Trophoblast cell (in vitro differentiated cells and primary cell): ENCODE measurements at regions not wholly inside any gene's neighbourhood (a gene's known extent, or its start where the extent isn't known, plus 50 kb on each side); places are given as distances from the start of the nearest gene placed in this dataset.

Experiments used
- DNase-seq, 2 donors: peaks; one replicate each; pipeline ENCODE4 v3.0.0-alpha.2; 2016
- H2AFZ ChIP-seq: 2 replicates; pipeline ENCODE4 v1.6.1; 2013; ENCODE audit warnings: low read length, moderate library complexity, mild to moderate bottlenecking; ENCODE audit not compliant: insufficient read depth, poor library complexity
- H2AK5ac ChIP-seq: 2 replicates; pipeline ENCODE4 v1.6.1; 2013; ENCODE audit warnings: mild to moderate bottlenecking, low read length
- H2BK120ac ChIP-seq: 2 replicates; pipeline ENCODE4 v1.6.1; 2013; ENCODE audit warnings: low read length, mild to moderate bottlenecking, moderate library complexity; ENCODE audit not compliant: insufficient read depth, poor library complexity
- H2BK12ac ChIP-seq: 2 replicates; pipeline ENCODE4 v1.6.1; 2013; ENCODE audit warnings: mild to moderate bottlenecking, low read length, moderate library complexity
- H2BK5ac ChIP-seq: 2 replicates; pipeline ENCODE4 v1.6.1; 2013; ENCODE audit warnings: low read length, low read depth, moderate library complexity, mild to moderate bottlenecking; ENCODE audit not compliant: poor library complexity
- H3K14ac ChIP-seq: 2 replicates; pipeline ENCODE4 v1.6.1; 2013; ENCODE audit warnings: mild to moderate bottlenecking, low read length
- H3K18ac ChIP-seq: 2 replicates; pipeline ENCODE4 v1.6.1; 2013; ENCODE audit warnings: mild to moderate bottlenecking, low read length
- H3K23ac ChIP-seq: 2 replicates; pipeline ENCODE4 v1.6.1; 2013; ENCODE audit warnings: low read length
- H3K27ac ChIP-seq: 2 replicates; pipeline ENCODE4 v1.5.1; 2013; ENCODE audit warnings: low read depth, mild to moderate bottlenecking, inconsistent platforms, low read length, moderate library complexity
- H3K27me3 ChIP-seq: 2 replicates; pipeline ENCODE4 v1.6.1; 2013; ENCODE audit warnings: inconsistent platforms, mild to moderate bottlenecking, low read length, moderate library complexity; ENCODE audit not compliant: insufficient read depth
- H3K36me3 ChIP-seq, 2 experiments: 1 replicate in 1 of 2; 2 replicates in 1 of 2; pipeline ENCODE4 v1.6.1; 2013; ENCODE audit warnings: low read length in 2 of 2, mild to moderate bottlenecking in 2 of 2, moderate library complexity in 1 of 2; ENCODE audit not compliant: insufficient read depth in 2 of 2, control insufficient read depth in 1 of 2
- H3K4ac ChIP-seq: 2 replicates; pipeline ENCODE4 v1.6.1; 2013; ENCODE audit warnings: low read depth, mild to moderate bottlenecking, low read length, moderate library complexity
- H3K4me1 ChIP-seq, 2 experiments: 1 replicate in 1 of 2; 2 replicates in 1 of 2; pipeline ENCODE4 v1.6.1; 2013; ENCODE audit warnings: low read length in 2 of 2, mild to moderate bottlenecking in 2 of 2, moderate library complexity in 1 of 2; ENCODE audit not compliant: insufficient read depth in 2 of 2, control insufficient read depth in 1 of 2
- H3K4me2 ChIP-seq: 2 replicates; pipeline ENCODE4 v1.6.1; 2013; ENCODE audit warnings: inconsistent platforms, mild to moderate bottlenecking, low read length, moderate library complexity
- H3K4me3 ChIP-seq: 2 replicates; pipeline ENCODE4 v1.5.1; 2013; ENCODE audit warnings: mild to moderate bottlenecking, low read depth, low read length, inconsistent platforms
- H3K79me1 ChIP-seq: one replicate; pipeline ENCODE4 v1.6.1; 2013; ENCODE audit warnings: low read length
- H3K79me2 ChIP-seq: 2 replicates; pipeline ENCODE4 v1.6.1; 2013; ENCODE audit warnings: low read length, mild to moderate bottlenecking; ENCODE audit not compliant: control insufficient read depth, insufficient read depth, poor library complexity
- H3K9ac ChIP-seq: 2 replicates; pipeline ENCODE4 v1.6.1; 2013; ENCODE audit warnings: mild to moderate bottlenecking, low read length
- H3K9me3 ChIP-seq: 2 replicates; pipeline ENCODE4 v1.6.1; 2013; ENCODE audit warnings: low read depth, mild to moderate bottlenecking, control low read depth, inconsistent platforms, low read length; ENCODE audit not compliant: insufficient read depth
- H4K12ac ChIP-seq: 2 replicates; pipeline ENCODE4 v1.6.1; 2013; ENCODE audit warnings: low read depth, mild to moderate bottlenecking, low read length, moderate library complexity
- H4K8ac ChIP-seq: 2 replicates; pipeline ENCODE4 v1.6.1; 2013; ENCODE audit warnings: low read depth, mild to moderate bottlenecking, low read length, moderate library complexity
- H4K91ac ChIP-seq: one replicate; pipeline ENCODE4 v1.6.1; 2013; ENCODE audit warnings: low read depth, mild to moderate bottlenecking, low read length, moderate library complexity
- WGBS: extraction: QIAGEN DNeasy Blood & Tissue Kit; methylation state at CpG from one replicate; pipeline ENCODE4 v1.1.7; 2013; ENCODE audit warnings: missing lambda C conversion rate; ENCODE audit not compliant: insufficient read length, insufficient coverage; ENCODE audit errors: extremely low coverage; 5-methylcytosine and 5-hydroxymethylcytosine counted together

DNA sequence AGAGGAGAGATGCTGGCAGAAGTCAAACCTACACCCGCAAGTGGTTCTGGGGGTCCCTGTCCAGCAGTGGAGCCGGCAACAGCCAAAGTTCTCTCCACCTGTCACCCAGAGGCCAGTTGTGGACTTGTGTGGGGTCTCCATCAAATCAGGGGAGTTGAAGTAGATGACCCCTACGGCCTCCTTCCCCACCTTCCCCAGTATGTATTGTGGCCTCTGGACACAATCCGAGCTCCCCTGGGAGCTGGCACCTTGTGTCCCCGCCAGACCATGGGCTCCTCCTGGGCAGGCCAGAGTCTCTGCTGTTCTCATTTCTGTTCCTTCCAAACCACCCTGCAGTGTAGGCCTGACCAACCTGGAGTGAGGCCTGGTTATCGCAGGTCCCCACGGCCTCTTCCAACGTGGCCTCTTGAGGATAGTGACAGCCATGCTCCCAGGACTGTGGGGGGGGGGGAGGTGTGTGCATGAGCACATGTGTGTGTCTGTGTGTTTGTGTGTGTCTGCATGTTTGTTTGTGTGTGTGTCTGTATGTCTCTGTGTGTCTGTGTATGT lies 246.4 kb downstream of the MATN1 start:
- Histone ChIP-seq H2AFZ (no peak overlapping the region), H3K4me2 (no peak overlapping the region), H3K4me3 (no peak overlapping the region), H4K12ac (no peak overlapping the region), H2BK12ac (no peak overlapping the region), H3K9ac (no peak overlapping the region), H3K79me2 (no peaks in the 10 kb centered on the region), H3K9me3 (peaks cover 23% of the 10 kb centered on the region), H2AK5ac (no peak overlapping the region), H3K23ac (no peak overlapping the region), H2BK5ac (no peak overlapping the region), H4K91ac (no peak overlapping the region), H4K8ac (no peak overlapping the region), H3K4ac (no peak overlapping the region), H2BK120ac (no peak overlapping the region), H3K79me1 (no peaks in the 10 kb centered on the region), H3K18ac (no peak overlapping the region), H3K36me3 (no peaks in the 10 kb centered on the region), H3K14ac (no peak overlapping the region), H3K27me3 (no peaks in the 10 kb centered on the region), H3K4me1 (no peaks in the 10 kb centered on the region), H3K27ac (no peak overlapping the region)
- no peak for DNase-seq
- WGBS = no CpG with 5 or more reads among the region's 8 CpGs

DNA sequence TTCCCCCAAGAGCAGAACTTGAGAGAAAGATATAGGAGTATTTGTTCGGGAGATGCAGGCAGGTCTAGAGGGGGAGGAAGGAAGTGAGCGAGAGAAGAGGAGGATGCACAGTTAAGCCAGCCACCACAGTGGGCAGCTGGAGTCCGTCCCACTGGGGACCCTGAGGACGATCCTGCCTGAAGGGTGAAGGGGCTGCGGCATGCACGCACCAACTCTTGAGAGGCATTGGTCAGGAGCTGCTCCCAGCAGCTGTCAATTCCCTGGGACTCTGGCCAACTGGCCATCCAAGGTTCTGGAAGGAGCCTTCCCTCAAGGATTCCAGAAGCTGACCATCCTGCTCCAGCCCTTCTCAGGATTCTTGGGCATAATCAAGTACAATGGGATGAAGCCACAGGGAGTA lies 246.9 kb downstream of the MATN1 start:
- no peak overlapping the region for H3K4ac ChIP-seq
- H4K12ac ChIP-seq = no peak overlapping the region
- no peak overlapping the region for H3K18ac ChIP-seq
- no peak overlapping the region for H4K8ac ChIP-seq
- H2AK5ac ChIP-seq = no peak overlapping the region
- H3K36me3 ChIP-seq = no peaks in the 10 kb centered on the region
- H3K23ac ChIP-seq = no peak overlapping the region
- no peak overlapping the region for H4K91ac ChIP-seq
- no peak overlapping the region for H3K14ac ChIP-seq
- H3K27me3 ChIP-seq = no peaks in the 10 kb centered on the region
- WGBS = no CpG with 5 or more reads among the region's 6 CpGs
- H3K27ac ChIP-seq = no peak overlapping the region
- H3K4me1 ChIP-seq = no peaks in the 10 kb centered on the region
- H3K9me3 ChIP-seq = peaks cover 22% of the 10 kb centered on the region
- no peaks in the 10 kb centered on the region for H3K79me2 ChIP-seq
- no peak overlapping the region for H3K4me2 ChIP-seq
- H2BK120ac ChIP-seq = no peak overlapping the region
- H2BK12ac ChIP-seq = no peak overlapping the region
- H3K79me1 ChIP-seq = no peaks in the 10 kb centered on the region
- no peak overlapping the region for H3K9ac ChIP-seq
- no peak for DNase-seq
- no peak overlapping the region for H2BK5ac ChIP-seq
- no peak overlapping the region for H2AFZ ChIP-seq
- H3K4me3 ChIP-seq = no peak overlapping the region

DNA sequence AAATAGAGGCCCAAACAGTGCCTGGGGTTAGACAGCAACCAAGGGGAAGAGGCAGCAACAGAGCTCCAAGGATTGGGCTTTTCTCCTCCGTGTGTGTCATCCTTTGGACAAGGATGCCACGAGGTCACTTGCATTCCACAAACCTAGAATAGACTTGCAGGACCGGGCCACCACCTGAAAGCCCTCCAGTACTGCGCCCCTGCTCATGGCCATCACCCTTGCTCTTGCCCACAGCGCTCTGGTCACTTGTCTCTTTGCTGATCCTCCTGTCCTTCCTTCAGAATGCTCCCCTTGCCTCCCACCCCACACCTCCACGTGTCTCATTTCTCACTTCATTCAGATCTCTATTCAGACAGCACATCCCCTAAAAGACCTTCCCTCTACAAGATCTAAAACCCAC lies 247.4 kb downstream of the MATN1 start:
- WGBS = no CpG with 5 or more reads among the region's 6 CpGs
- Histone ChIP-seq H2AK5ac (no peak overlapping the region), H3K14ac (no peak overlapping the region), H4K12ac (no peak overlapping the region), H3K79me2 (no peaks in the 10 kb centered on the region), H3K9ac (no peak overlapping the region), H3K9me3 (peaks cover 19% of the 10 kb centered on the region), H2BK120ac (no peak overlapping the region), H3K27ac (no peak overlapping the region), H2AFZ (no peak overlapping the region), H2BK5ac (no peak overlapping the region), H3K36me3 (no peaks in the 10 kb centered on the region), H3K27me3 (no peaks in the 10 kb centered on the region), H3K4me2 (no peak overlapping the region), H3K23ac (no peak overlapping the region), H3K79me1 (no peaks in the 10 kb centered on the region), H4K8ac (no peak overlapping the region), H2BK12ac (no peak overlapping the region), H4K91ac (no peak overlapping the region), H3K18ac (no peak overlapping the region), H3K4me1 (no peaks in the 10 kb centered on the region), H3K4ac (no peak overlapping the region), H3K4me3 (no peak overlapping the region)
- no peak for DNase-seq

DNA sequence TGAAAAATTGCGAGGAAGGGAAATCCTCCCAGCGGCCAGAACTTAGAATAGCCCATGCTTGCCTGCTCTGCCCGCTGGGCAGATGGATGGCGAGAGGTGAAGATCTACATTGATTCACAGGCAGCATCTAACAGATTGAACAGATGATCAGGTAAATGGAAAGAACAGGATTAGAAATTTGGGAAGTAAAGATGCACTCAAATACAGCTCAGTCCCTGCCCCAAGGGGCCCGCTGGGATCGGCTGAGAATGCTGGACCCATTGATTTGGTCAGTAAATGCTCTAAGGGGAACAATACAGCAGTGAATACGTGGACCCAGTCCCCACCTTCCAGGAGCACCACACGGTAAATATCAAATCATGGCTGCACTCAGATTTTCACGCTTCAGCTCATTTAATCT lies 248.2 kb downstream of the MATN1 start:
- no peak overlapping the region for H3K23ac ChIP-seq
- no peak for DNase-seq
- no peak overlapping the region for H2BK5ac ChIP-seq
- no peak overlapping the region for H2BK12ac ChIP-seq
- no peak overlapping the region for H3K4me3 ChIP-seq
- no peak overlapping the region for H2AFZ ChIP-seq
- no peak overlapping the region for H3K18ac ChIP-seq
- no peak overlapping the region for H3K4ac ChIP-seq
- no peak overlapping the region for H4K91ac ChIP-seq
- H2BK120ac ChIP-seq = no peak overlapping the region
- no peak overlapping the region for H4K8ac ChIP-seq
- H3K79me1 ChIP-seq = no peaks in the 10 kb centered on the region
- no peaks in the 10 kb centered on the region for H3K4me1 ChIP-seq
- H4K12ac ChIP-seq = no peak overlapping the region
- no peak overlapping the region for H3K4me2 ChIP-seq
- H2AK5ac ChIP-seq = no peak overlapping the region
- no peaks in the 10 kb centered on the region for H3K79me2 ChIP-seq
- H3K27me3 ChIP-seq = no peaks in the 10 kb centered on the region
- H3K27ac ChIP-seq = no peak overlapping the region
- H3K9ac ChIP-seq = no peak overlapping the region
- H3K9me3 ChIP-seq = peaks cover 13% of the 10 kb centered on the region
- H3K14ac ChIP-seq = no peak overlapping the region
- WGBS = no CpG with 5 or more reads among the region's 9 CpGs
- H3K36me3 ChIP-seq = no peaks in the 10 kb centered on the region
